IMR-90 (cell line): ENCODE measurements at regions not wholly inside any gene's neighbourhood (a gene's known extent, or its start where the extent isn't known, plus 50 kb on each side); places are given as distances from the start of the nearest gene placed in this dataset.

Experiments used
- ATAC-seq: fragments of 200-7000 bp; cut with Tn5 transposase; 2 replicates; pipeline ENCODE4 v1.9.1; 2020; ENCODE audit warnings: low read depth, mild to moderate bottlenecking, moderate library complexity
- BruUV-seq: library from RNA; stranded (reverse); fragments of 400-500 nt; replicated peaks from 2 replicates; lab custom pipeline; 2021; lab: Mats Ljungman, UMichigan
- CTCF ChIA-PET: fragments of 300-600 bp; formaldehyde crosslinking; extraction: SDS; loops from one replicate; lab custom pipeline; 2021; ENCODE audit warnings: antibody characterized with exemption; lab: Yijun Ruan, JAX
- POLR2A ChIA-PET: fragments of 300-600 bp; sonication (Branson Sonifier 250); formaldehyde crosslinking; loops from one replicate; lab custom pipeline; 2022; ENCODE audit warnings: antibody characterized with exemption; ENCODE audit not compliant: unreplicated experiment; lab: Charles Lee
- DNase-seq: peaks from one replicate; pipeline ENCODE4 v3.0.0; 2013
- H2AFZ ChIP-seq: replicated peaks from 2 replicates; pipeline ENCODE3; 2013; ENCODE audit warnings: low read length, mild to moderate bottlenecking; ENCODE audit not compliant: poor library complexity
- H2AK5ac ChIP-seq: 2 replicates; pipeline ENCODE4 v1.6.1; 2013; ENCODE audit warnings: low read depth, low read length, inconsistent platforms
- H2AK9ac ChIP-seq: replicated peaks from 2 replicates; pipeline ENCODE3; 2013; ENCODE audit warnings: mild to moderate bottlenecking, low read depth, low read length, moderate library complexity; ENCODE audit not compliant: poor library complexity
- H2BK120ac ChIP-seq: 2 replicates; pipeline ENCODE4 v1.6.1; 2013; ENCODE audit warnings: low read depth, low read length, inconsistent platforms
- H2BK15ac ChIP-seq: 3 replicates; pipeline ENCODE4 v1.6.1; 2013; ENCODE audit warnings: low read depth, low read length, inconsistent platforms
- H2BK20ac ChIP-seq: 2 replicates; pipeline ENCODE4 v1.6.1; 2013; ENCODE audit warnings: low read depth, mild to moderate bottlenecking, inconsistent platforms, low read length, moderate library complexity
- H2BK5ac ChIP-seq: 2 replicates; pipeline ENCODE4 v1.6.1; 2013; ENCODE audit warnings: mild to moderate bottlenecking, low read depth, low read length, inconsistent platforms; ENCODE audit not compliant: poor library complexity, severe bottlenecking
- H3K14ac ChIP-seq: replicated peaks from 2 replicates; pipeline ENCODE4 v1.6.1; 2013; ENCODE audit warnings: low read depth, low read length, inconsistent platforms
- H3K18ac ChIP-seq: 2 replicates; pipeline ENCODE4 v1.6.1; 2013; ENCODE audit warnings: low read depth, low read length, control low read depth
- H3K23ac ChIP-seq: 2 replicates; pipeline ENCODE4 v1.6.1; 2013; ENCODE audit warnings: low read depth, low read length, inconsistent platforms
- H3K27ac ChIP-seq: 2 replicates; pipeline ENCODE4 v1.5.1; 2013; ENCODE audit warnings: mild to moderate bottlenecking, control low read depth, low read length; ENCODE audit not compliant: insufficient read depth
- H3K27me3 ChIP-seq: 2 replicates; pipeline ENCODE4 v1.6.1; 2013; ENCODE audit warnings: low read length; ENCODE audit not compliant: control insufficient read depth, insufficient read depth
- H3K36me3 ChIP-seq: 2 replicates; pipeline ENCODE4 v1.6.1; 2013; ENCODE audit warnings: low read length, mixed read lengths; ENCODE audit not compliant: control insufficient read depth, insufficient read depth
- H3K4ac ChIP-seq: 2 replicates; pipeline ENCODE4 v1.6.1; 2013; ENCODE audit warnings: low read depth, low read length, inconsistent platforms
- H3K4me1 ChIP-seq: 2 replicates; pipeline ENCODE4 v1.6.1; 2013; ENCODE audit warnings: low read length, mixed read lengths; ENCODE audit not compliant: control insufficient read depth, insufficient read depth
- H3K4me2 ChIP-seq: 2 replicates; pipeline ENCODE4 v1.6.1; 2013; ENCODE audit warnings: low read depth, mild to moderate bottlenecking, control low read depth, low read length, moderate library complexity
- H3K4me3 ChIP-seq: 2 replicates; pipeline ENCODE4 v1.5.1; 2013; ENCODE audit warnings: low read depth, mild to moderate bottlenecking, control low read depth, low read length, moderate library complexity; ENCODE audit not compliant: insufficient read depth
- H3K56ac ChIP-seq: 2 replicates; pipeline ENCODE4 v1.6.1; 2013; ENCODE audit warnings: low read length, inconsistent platforms; ENCODE audit not compliant: insufficient read depth; ENCODE audit errors: extremely low read depth
- H3K79me1 ChIP-seq, 2 experiments: 2 replicates each; pipeline ENCODE4 v1.6.1; 2013; ENCODE audit warnings: low read length in 2 of 2, inconsistent platforms in 1 of 2, low read depth in 1 of 2
- H3K9ac ChIP-seq: 2 replicates; pipeline ENCODE4 v1.6.1; 2013; ENCODE audit warnings: low read depth, low read length, control low read depth
- H3K9me1 ChIP-seq: 2 replicates; pipeline ENCODE4 v1.6.1; 2013; ENCODE audit warnings: low read length, inconsistent platforms; ENCODE audit not compliant: insufficient read depth
- H3K9me3 ChIP-seq: 2 replicates; pipeline ENCODE4 v1.6.1; 2013; ENCODE audit warnings: low read length; ENCODE audit not compliant: control insufficient read depth, insufficient read depth
- H4K20me1 ChIP-seq: 2 replicates; pipeline ENCODE4 v1.6.1; 2013; ENCODE audit warnings: low read length, inconsistent platforms; ENCODE audit not compliant: insufficient read depth
- H4K5ac ChIP-seq: 2 replicates; pipeline ENCODE4 v1.6.1; 2013; ENCODE audit warnings: mild to moderate bottlenecking, low read depth, low read length, control low read depth
- H4K8ac ChIP-seq, 2 experiments: 2 replicates each; pipeline ENCODE4 v1.6.1; 2013; ENCODE audit warnings: low read depth in 2 of 2, low read length in 2 of 2, control low read depth in 1 of 2, inconsistent platforms in 1 of 2
- H4K91ac ChIP-seq: 2 replicates; pipeline ENCODE4 v1.6.1; 2013; ENCODE audit warnings: low read depth, low read length, inconsistent platforms; ENCODE audit not compliant: insufficient read depth
- FOS ChIP-seq: fragments of 150-350 bp; IDR thresholded peaks from 2 replicates; pipeline ENCODE4 v1.6.1; 2016; ENCODE audit warnings: low read depth, low read length
- MXI1 ChIP-seq: IDR thresholded peaks from 2 replicates; pipeline ENCODE4 v1.6.1; 2012; ENCODE audit warnings: low read depth, mild to moderate bottlenecking, low read length, moderate library complexity, borderline replicate concordance
- RFX5 ChIP-seq: IDR thresholded peaks from 2 replicates; pipeline ENCODE4 v1.8.0; 2012; ENCODE audit warnings: low read depth, mild to moderate bottlenecking, low read length, moderate library complexity
- WGBS, 2 experiments: methylation state at CpG; one replicate each; pipeline versions ENCODE4 v1.1.5 to v1.1.7; 2013; ENCODE audit warnings: missing lambda C conversion rate in 2 of 2; ENCODE audit not compliant: insufficient read length in 1 of 2; ENCODE audit errors: extremely low coverage in 2 of 2; 5-methylcytosine and 5-hydroxymethylcytosine counted together
- dilution Hi-C: fragments of 300-500 bp; cut with HindIII; formaldehyde crosslinking; loops from one replicate; pipeline ENCODE4 v1.14.3; 2018; ENCODE audit warnings: low sequenced_read_pairs; ENCODE audit not compliant: unreplicated experiment
- in situ Hi-C: fragments of 300-500 bp; cut with MboI; formaldehyde crosslinking; loops from 3 replicates; pipeline ENCODE4 v1.14.3; 2019; ENCODE audit warnings: low sequenced_read_pairs, inconsistent platforms, mixed read lengths
- intact Hi-C: fragments of 100-400 bp; cut with micrococcal nuclease; formaldehyde crosslinking; loops from 2 replicates; pipeline ENCODE4 v1.10.0; 2022
- TF ChIP-seq, protein P1 (sequence below): fragments of 150-350 bp; IDR thresholded peaks from 2 replicates; pipeline ENCODE4 v1.6.1; 2017; ENCODE audit warnings: mild to moderate bottlenecking, antibody characterized with exemption, low read length, low read depth

DNA sequence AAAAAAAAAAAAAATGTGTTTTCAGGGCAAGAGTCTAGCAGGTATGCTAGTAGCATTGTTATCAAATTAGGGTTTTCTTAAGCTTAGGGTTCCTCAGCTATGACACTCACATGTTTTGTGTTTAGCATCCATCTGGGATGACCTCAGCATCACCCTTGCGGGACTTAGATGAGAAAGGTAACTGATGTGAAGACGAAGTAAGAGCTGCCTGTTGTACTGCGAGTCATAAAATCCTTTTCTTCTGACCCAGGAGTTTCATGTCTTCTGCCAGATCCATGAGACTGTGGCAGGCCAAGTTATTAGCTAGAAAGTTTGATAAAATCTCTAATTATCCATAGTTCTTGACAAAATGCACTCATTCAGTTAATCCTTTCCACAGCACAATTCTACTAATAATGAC is 1251.1 kb downstream of the AMY1C start:
- H3K14ac ChIP-seq: no peak overlapping the region
- dilution Hi-C loops (no loop called here), in situ Hi-C loops (no loop called here), intact Hi-C loops (no loop called here)
- H3K23ac ChIP-seq: no peak overlapping the region
- no peaks in the 10 kb centered on the region for H3K27me3 ChIP-seq
- no peaks in the 10 kb centered on the region for H4K20me1 ChIP-seq
- no TSS peak for BruUV-seq
- no peak overlapping the region for H3K27ac ChIP-seq
- no peaks in the 10 kb centered on the region for H3K36me3 ChIP-seq
- no peak overlapping the region for H3K18ac ChIP-seq
- H3K9me3 ChIP-seq: peaks cover 13% of the 10 kb centered on the region
- no peak overlapping the region for H3K4me2 ChIP-seq
- H3K79me1 ChIP-seq: no peaks in the 10 kb centered on the region
- H3K4ac ChIP-seq: no peak overlapping the region
- no peak overlapping the region for H4K91ac ChIP-seq
- POLR2A ChIA-PET: no interaction called here
- H2AFZ ChIP-seq: no peak overlapping the region
- CTCF ChIA-PET: no interaction called here
- H3K4me3 ChIP-seq: no peak overlapping the region
- H2BK120ac ChIP-seq: no peak overlapping the region
- no peak overlapping the region for H2BK5ac ChIP-seq
- no peak overlapping the region for H4K8ac ChIP-seq
- H4K5ac ChIP-seq: no peak overlapping the region
- H3K4me1 ChIP-seq: no peaks in the 10 kb centered on the region
- H3K9me1 ChIP-seq: no peaks in the 10 kb centered on the region
- no peak overlapping the region for H2AK5ac ChIP-seq
- H2BK20ac ChIP-seq: no peak overlapping the region
- no CpG with 5 or more reads among the region's 3 CpGs for WGBS, 2 experiments
- no peak overlapping the region for H3K56ac ChIP-seq
- TF ChIP-seq, protein P1, sequence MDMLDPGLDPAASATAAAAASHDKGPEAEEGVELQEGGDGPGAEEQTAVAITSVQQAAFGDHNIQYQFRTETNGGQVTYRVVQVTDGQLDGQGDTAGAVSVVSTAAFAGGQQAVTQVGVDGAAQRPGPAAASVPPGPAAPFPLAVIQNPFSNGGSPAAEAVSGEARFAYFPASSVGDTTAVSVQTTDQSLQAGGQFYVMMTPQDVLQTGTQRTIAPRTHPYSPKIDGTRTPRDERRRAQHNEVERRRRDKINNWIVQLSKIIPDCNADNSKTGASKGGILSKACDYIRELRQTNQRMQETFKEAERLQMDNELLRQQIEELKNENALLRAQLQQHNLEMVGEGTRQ: no peak
- TF ChIP-seq MXI1 (no peak), FOS (no peak), RFX5 (no peak)
- DNase-seq (no peak), ATAC-seq (no peak)
- no peak overlapping the region for H2BK15ac ChIP-seq
- no peak overlapping the region for H2AK9ac ChIP-seq
- H3K9ac ChIP-seq: no peak overlapping the region
